8988T (cell line): ENCODE measurements at regions not wholly inside any gene's neighbourhood (a gene's known extent, or its start where the extent isn't known, plus 50 kb on each side); places are given as distances from the start of the nearest gene placed in this dataset.
"Not testable (repeated sequence)": the region's sequence is repeated elsewhere in the genome, so short reads cannot be mapped to it uniquely, and the experiment has no call there.

Source experiments
- DNase-seq: peaks from one replicate; pipeline ENCODE4 v3.0.0; 2011

GRCh38 chr3:187473778-187474406 lies 105.7 kb downstream of the RTP4 start:
- DNase-seq, result no peak

GRCh38 chr3:187466306-187466705 lies 98.1 kb downstream of the RTP4 start:
- DNase-seq, result not testable (repeated sequence)

GRCh38 chr3:187465503-187465902 lies 97.3 kb downstream of the RTP4 start:
- DNase-seq, result no peak

GRCh38 chr3:187464682-187465081 lies 96.5 kb downstream of the RTP4 start:
- no peak for DNase-seq

GRCh38 chr3:187458921-187459320 lies 90.7 kb downstream of the RTP4 start:
- no peak for DNase-seq

- no peak for DNase-seq
These were observed 90.2 kb downstream of the RTP4 start for GRCh38 chr3:187458383-187458782.

- DNase-seq, result no peak
These were observed 88.1 kb downstream of the RTP4 start for GRCh38 chr3:187456250-187456649.

- no peak for DNase-seq
These were observed 86.1 kb downstream of the RTP4 start for GRCh38 chr3:187454085-187454815.

GRCh38 chr3:187450431-187451190 lies 82.4 kb downstream of the RTP4 start:
- DNase-seq, result no peak

- no peak for DNase-seq
These were observed 80.5 kb downstream of the RTP4 start for GRCh38 chr3:187448674-187449073.

GRCh38 chr3:187447737-187448136 lies 79.6 kb downstream of the RTP4 start:
- DNase-seq, result no peak

- DNase-seq, result no peak
These were observed 77.2 kb downstream of the RTP4 start for GRCh38 chr3:187445356-187445755.

GRCh38 chr3:187434524-187434923 lies 66.3 kb downstream of the RTP4 start:
- no peak for DNase-seq

GRCh38 chr3:187430576-187430975 lies 62.4 kb downstream of the RTP4 start:
- DNase-seq, result no peak
